GM23248 (cell line): ENCODE measurements at regions not wholly inside any gene's neighbourhood (a gene's known extent, or its start where the extent isn't known, plus 50 kb on each side); places are given as distances from the start of the nearest gene placed in this dataset.

Source experiments
- DNase-seq: peaks from one replicate; pipeline ENCODE4 v3.0.0-alpha.2; 2015
- H2AFZ ChIP-seq: fragments of 200-600 bp; sonication (generic); 2 replicates; pipeline ENCODE4 v1.6.1; 2016; ENCODE audit warnings: antibody characterized with exemption
- H3F3A ChIP-seq: fragments of 200-600 bp; sonication (generic); 2 replicates; pipeline ENCODE4 v1.6.1; 2016; ENCODE audit warnings: mild to moderate bottlenecking, antibody characterized with exemption, mixed run types; ENCODE audit not compliant: insufficient read depth
- H3K27ac ChIP-seq: fragments of 200-600 bp; sonication (generic); 2 replicates; pipeline ENCODE4 v1.5.1; 2016; ENCODE audit warnings: mild to moderate bottlenecking
- H3K27me3 ChIP-seq: fragments of 200-600 bp; sonication (generic); replicated peaks from 2 replicates; pipeline ENCODE4 v1.6.1; 2016; ENCODE audit warnings: mild to moderate bottlenecking; ENCODE audit not compliant: insufficient read depth
- H3K36me3 ChIP-seq: fragments of 200-600 bp; sonication (generic); 2 replicates; pipeline ENCODE4 v1.6.1; 2016; ENCODE audit warnings: low read depth, mild to moderate bottlenecking
- H3K4me1 ChIP-seq: fragments of 200-600 bp; sonication (generic); 2 replicates; pipeline ENCODE4 v1.6.1; 2016; ENCODE audit warnings: mild to moderate bottlenecking; ENCODE audit not compliant: insufficient read depth
- H3K4me2 ChIP-seq: fragments of 200-600 bp; sonication (generic); one replicate; pipeline ENCODE4 v1.6.1; 2016; ENCODE audit warnings: mild to moderate bottlenecking; ENCODE audit not compliant: unreplicated experiment
- H3K4me3 ChIP-seq: fragments of 200-600 bp; sonication (generic); 2 replicates; pipeline ENCODE4 v1.5.1; 2016; ENCODE audit warnings: mild to moderate bottlenecking
- H3K79me2 ChIP-seq: fragments of 200-600 bp; sonication (generic); 2 replicates; pipeline ENCODE4 v1.6.1; 2016; ENCODE audit warnings: mild to moderate bottlenecking; ENCODE audit not compliant: insufficient read depth
- H3K9ac ChIP-seq: fragments of 200-600 bp; sonication (generic); 2 replicates; pipeline ENCODE4 v1.6.1; 2016; ENCODE audit warnings: mild to moderate bottlenecking
- H3K9me2 ChIP-seq: fragments of 200-600 bp; sonication (generic); 2 replicates; pipeline ENCODE4 v1.6.1; 2016; ENCODE audit warnings: mixed run types, mild to moderate bottlenecking, moderate library complexity; ENCODE audit not compliant: insufficient read depth
- H3K9me3 ChIP-seq: fragments of 200-600 bp; sonication (generic); one replicate; pipeline ENCODE4 v1.6.1; 2017; ENCODE audit warnings: low read depth
- H4K20me1 ChIP-seq: fragments of 200-600 bp; sonication (generic); 2 replicates; pipeline ENCODE4 v1.6.0; 2016; ENCODE audit not compliant: insufficient read depth
- EZH2 ChIP-seq: fragments of 200-600 bp; sonication (generic); IDR thresholded peaks from 2 replicates; pipeline ENCODE4 v1.6.1; 2018; ENCODE audit warnings: antibody characterized with exemption, mild to moderate bottlenecking; ENCODE audit not compliant: insufficient read depth, poor library complexity, severe bottlenecking
- EZH2phosphoT487 ChIP-seq: fragments of 200-600 bp; sonication (generic); IDR thresholded peaks from 2 replicates; pipeline ENCODE4 v1.6.1; 2018; ENCODE audit warnings: antibody characterized with exemption, moderate library complexity, mild to moderate bottlenecking, low read depth; ENCODE audit not compliant: insufficient read depth
- WGBS, 2 experiments: methylation state at CpG; one replicate each; pipeline ENCODE4 v1.1.6; 2015 to 2017; ENCODE audit warnings: low lambda C conversion rate in 2 of 2, low coverage in 1 of 2; ENCODE audit errors: missing lambda C conversion rate in 2 of 2; 5-methylcytosine and 5-hydroxymethylcytosine counted together
- in situ Hi-C: fragments of 300-500 bp; cut with MboI; formaldehyde crosslinking; loops from 2 replicates; pipeline ENCODE4 v1.15.0; 2020

- H3K9me2 ChIP-seq = no peaks in the 10 kb centered on the region
- H3K9ac ChIP-seq = no peak overlapping the region
- peaks cover 29% of the 10 kb centered on the region for H3K4me1 ChIP-seq
- TF ChIP-seq EZH2 (no peak), EZH2phosphoT487 (no peak)
- no peak overlapping the region for H3K4me3 ChIP-seq
- no peaks in the 10 kb centered on the region for H3K27me3 ChIP-seq
- no peak overlapping the region for H2AFZ ChIP-seq
- in situ Hi-C loops = no loop called here
- H3K4me2 ChIP-seq = no peak overlapping the region
- no peak overlapping the region for H3K27ac ChIP-seq
- peak; percentile 69 for DNase-seq
- 11 to 20% methylated on average over 1 of the region's 1 CpG for WGBS, 2 experiments
- no peaks in the 10 kb centered on the region for H4K20me1 ChIP-seq
- H3K36me3 ChIP-seq = no peaks in the 10 kb centered on the region
- no peaks in the 10 kb centered on the region for H3K79me2 ChIP-seq
- H3K9me3 ChIP-seq = no peaks in the 10 kb centered on the region
- peaks cover 19% of the 10 kb centered on the region for H3F3A ChIP-seq
These were observed 171.1 kb upstream of the CCDC54 start for GRCh38 chr3:107206141-107206540.

- H3K9ac ChIP-seq = no peak overlapping the region
- TF ChIP-seq EZH2phosphoT487 (no peak), EZH2 (no peak)
These were observed 170.3 kb upstream of the CCDC54 start for GRCh38 chr3:107206945-107207344.

GRCh38 chr3:107208100-107208499, 169.1 kb upstream of the CCDC54 start:
- Histone ChIP-seq H3K27me3 (no peaks in the 10 kb centered on the region), H3K4me2 (peak overlapping the region; percentile 70), H3K9me3 (no peaks in the 10 kb centered on the region), H3K79me2 (no peaks in the 10 kb centered on the region), H3F3A (peaks cover 19% of the 10 kb centered on the region), H3K27ac (peak overlapping the region; percentile 58), H3K9me2 (no peaks in the 10 kb centered on the region), H3K36me3 (no peaks in the 10 kb centered on the region), H3K4me3 (peak overlapping the region; percentile 35), H3K4me1 (peaks cover 29% of the 10 kb centered on the region), H4K20me1 (no peaks in the 10 kb centered on the region), H2AFZ (peak overlapping the region; percentile 46; the same call in 1 of the 2 replicates), H3K9ac (peak overlapping the region; percentile 36)
- in situ Hi-C loops = no loop called here
- DNase-seq = peak; percentile 97
- TF ChIP-seq EZH2phosphoT487 = no peak
- TF ChIP-seq EZH2 = no peak

More at GRCh38 chr3:107206945-107207344, 170.3 kb upstream of the CCDC54 start:
- H3K27me3 ChIP-seq = no peaks in the 10 kb centered on the region
- H3F3A ChIP-seq = peaks cover 19% of the 10 kb centered on the region
- peaks cover 29% of the 10 kb centered on the region for H3K4me1 ChIP-seq
- H3K4me3 ChIP-seq = no peak overlapping the region
- in situ Hi-C loops = no loop called here
- no peaks in the 10 kb centered on the region for H3K9me3 ChIP-seq
- no peaks in the 10 kb centered on the region for H4K20me1 ChIP-seq
- no peaks in the 10 kb centered on the region for H3K79me2 ChIP-seq
- DNase-seq = peak; percentile 26
- no peak overlapping the region for H3K4me2 ChIP-seq
- H3K9me2 ChIP-seq = no peaks in the 10 kb centered on the region
- no peaks in the 10 kb centered on the region for H3K36me3 ChIP-seq
- no peak overlapping the region for H3K27ac ChIP-seq
- no peak overlapping the region for H2AFZ ChIP-seq

GRCh38 chr3:107208796-107209195, 168.4 kb upstream of the CCDC54 start:
- H3K9me3 ChIP-seq = no peaks in the 10 kb centered on the region
- 9 to 10% methylated on average over 1 of the region's 1 CpG for WGBS, 2 experiments

More at GRCh38 chr3:107208796-107209195, 168.4 kb upstream of the CCDC54 start:
- H3K79me2 ChIP-seq = no peaks in the 10 kb centered on the region
- H3K4me2 ChIP-seq = peak overlapping the region; percentile 70
- H4K20me1 ChIP-seq = no peaks in the 10 kb centered on the region
- H3K36me3 ChIP-seq = no peaks in the 10 kb centered on the region
- H3K9ac ChIP-seq = peak overlapping the region; percentile 3; the same call in 1 of the 2 replicates
- in situ Hi-C loops = no loop called here
- DNase-seq = no peak
- H3K9me2 ChIP-seq = no peaks in the 10 kb centered on the region
- H3K27me3 ChIP-seq = no peaks in the 10 kb centered on the region
- H2AFZ ChIP-seq = peak overlapping the region; percentile 46
- peaks cover 29% of the 10 kb centered on the region for H3K4me1 ChIP-seq
- 0 out of 2 replicates have a peak overlapping the region, but pooled peaks have one; percentile 35 for H3K4me3 ChIP-seq
- H3K27ac ChIP-seq = peak overlapping the region; percentile 58
- peaks cover 19% of the 10 kb centered on the region for H3F3A ChIP-seq
- TF ChIP-seq EZH2phosphoT487 (no peak), EZH2 (no peak)
